ENCODE measurements at regions not wholly inside any gene's neighbourhood (a gene's known extent, or its start where the extent isn't known, plus 50 kb on each side); places are given as distances from the start of the nearest gene placed in this dataset.
"Not testable (repeated sequence)": the region's sequence is repeated elsewhere in the genome, so short reads cannot be mapped to it uniquely, and the experiment has no call there.

DNA sequence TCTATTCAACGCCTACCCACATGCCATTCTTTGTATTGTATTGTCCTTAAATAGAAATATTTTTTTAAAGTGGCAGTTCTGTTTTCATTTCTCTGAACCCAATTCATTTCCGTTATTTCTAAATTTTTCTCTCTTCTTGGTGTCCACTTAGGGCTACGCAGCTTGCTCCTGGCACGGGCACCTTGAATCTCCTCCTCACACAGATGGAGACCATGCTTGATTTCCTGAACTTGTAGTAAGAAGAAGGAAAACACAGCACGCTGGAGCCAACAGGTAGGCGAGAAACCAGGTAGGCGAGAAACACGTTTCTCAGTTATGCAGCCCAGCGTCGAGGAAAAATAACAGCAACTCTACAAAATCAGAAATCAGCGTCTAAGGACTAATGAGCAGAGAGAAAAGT is 428.9 kb downstream of the STK39 start:
- TF ChIP-seq, protein P1, sequence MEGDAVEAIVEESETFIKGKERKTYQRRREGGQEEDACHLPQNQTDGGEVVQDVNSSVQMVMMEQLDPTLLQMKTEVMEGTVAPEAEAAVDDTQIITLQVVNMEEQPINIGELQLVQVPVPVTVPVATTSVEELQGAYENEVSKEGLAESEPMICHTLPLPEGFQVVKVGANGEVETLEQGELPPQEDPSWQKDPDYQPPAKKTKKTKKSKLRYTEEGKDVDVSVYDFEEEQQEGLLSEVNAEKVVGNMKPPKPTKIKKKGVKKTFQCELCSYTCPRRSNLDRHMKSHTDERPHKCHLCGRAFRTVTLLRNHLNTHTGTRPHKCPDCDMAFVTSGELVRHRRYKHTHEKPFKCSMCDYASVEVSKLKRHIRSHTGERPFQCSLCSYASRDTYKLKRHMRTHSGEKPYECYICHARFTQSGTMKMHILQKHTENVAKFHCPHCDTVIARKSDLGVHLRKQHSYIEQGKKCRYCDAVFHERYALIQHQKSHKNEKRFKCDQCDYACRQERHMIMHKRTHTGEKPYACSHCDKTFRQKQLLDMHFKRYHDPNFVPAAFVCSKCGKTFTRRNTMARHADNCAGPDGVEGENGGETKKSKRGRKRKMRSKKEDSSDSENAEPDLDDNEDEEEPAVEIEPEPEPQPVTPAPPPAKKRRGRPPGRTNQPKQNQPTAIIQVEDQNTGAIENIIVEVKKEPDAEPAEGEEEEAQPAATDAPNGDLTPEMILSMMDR (conservative IDR thresholded peaks at IDR 0.05; ENCODE audit: low read length) = no peak
- DNase-seq (ENCODE audit: low read depth) = no peak
- H3K4me3 ChIP-seq (ENCODE audit: low read length) = no peak overlapping the region

DNA sequence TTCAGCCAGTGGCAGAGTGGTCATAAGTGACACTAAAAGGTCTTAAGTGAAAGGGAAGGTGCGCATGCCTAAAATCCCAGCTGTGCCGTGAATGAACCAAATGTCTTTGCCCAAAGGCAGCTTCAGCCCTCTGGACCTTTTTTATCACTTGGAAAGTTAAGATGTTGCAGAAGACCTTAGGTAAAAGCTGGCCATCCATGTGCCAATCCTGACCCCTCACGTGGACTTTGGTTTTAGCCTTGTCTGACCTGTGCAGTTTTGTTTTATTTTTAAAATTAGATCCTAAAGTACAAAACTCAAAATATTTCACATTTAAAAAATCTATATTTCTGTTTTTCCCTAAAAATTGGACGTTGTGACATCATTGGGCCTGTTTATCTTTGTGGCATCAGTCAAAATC is 429.5 kb downstream of the STK39 start:
- TF ChIP-seq, protein P1 (conservative IDR thresholded peaks at IDR 0.05; ENCODE audit: low read length) = no peak
- DNase-seq (ENCODE audit: low read depth) = no peak
- no peak overlapping the region for H3K4me3 ChIP-seq (ENCODE audit: low read length)

DNA sequence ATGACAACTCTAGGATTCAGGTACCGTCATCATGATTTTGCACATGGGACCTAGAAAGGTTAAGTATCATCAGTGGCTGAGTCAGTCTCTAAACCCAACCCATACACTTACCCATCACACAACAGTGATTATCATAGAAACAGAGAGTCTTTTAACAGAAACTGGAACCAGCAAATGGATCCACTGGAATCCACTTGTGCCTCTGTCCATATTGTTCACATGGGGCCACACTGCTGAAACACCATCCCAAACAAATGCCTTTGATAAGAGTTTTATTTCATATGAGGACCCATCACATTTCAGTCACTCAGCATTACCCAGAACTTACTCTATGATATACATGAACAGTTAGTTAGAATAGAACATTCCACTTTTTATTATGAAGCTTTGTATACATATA is 430.0 kb downstream of the STK39 start:
- H3K4me3 ChIP-seq (ENCODE audit: low read length) = no peak overlapping the region
- TF ChIP-seq, protein P1 (conservative IDR thresholded peaks at IDR 0.05; ENCODE audit: low read length) = no peak
- DNase-seq (ENCODE audit: low read depth) = no peak

DNA sequence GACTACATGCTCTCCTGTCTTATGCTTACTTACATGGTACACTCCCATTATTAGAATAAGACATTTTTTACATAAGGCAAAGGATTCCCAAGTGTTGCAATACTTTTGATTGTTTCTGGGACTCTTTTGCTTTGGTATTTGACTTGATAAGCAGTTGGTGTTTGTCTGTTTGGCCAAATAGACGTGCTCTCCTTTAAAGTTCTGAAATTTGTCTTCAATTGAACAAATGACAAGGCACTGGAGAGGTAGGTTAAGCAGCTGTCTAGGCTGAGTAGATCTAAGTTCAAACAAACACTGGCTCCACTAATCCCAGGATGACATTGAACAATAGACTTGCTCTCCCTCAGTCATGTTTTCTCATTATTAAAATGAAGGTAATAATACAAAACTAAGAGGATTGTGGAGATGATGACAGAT is 430.5 kb downstream of the STK39 start:
- no peak overlapping the region for H3K4me3 ChIP-seq (ENCODE audit: low read length)
- TF ChIP-seq, protein P1 (conservative IDR thresholded peaks at IDR 0.05; ENCODE audit: low read length) = no peak
- DNase-seq (ENCODE audit: low read depth) = no peak

DNA sequence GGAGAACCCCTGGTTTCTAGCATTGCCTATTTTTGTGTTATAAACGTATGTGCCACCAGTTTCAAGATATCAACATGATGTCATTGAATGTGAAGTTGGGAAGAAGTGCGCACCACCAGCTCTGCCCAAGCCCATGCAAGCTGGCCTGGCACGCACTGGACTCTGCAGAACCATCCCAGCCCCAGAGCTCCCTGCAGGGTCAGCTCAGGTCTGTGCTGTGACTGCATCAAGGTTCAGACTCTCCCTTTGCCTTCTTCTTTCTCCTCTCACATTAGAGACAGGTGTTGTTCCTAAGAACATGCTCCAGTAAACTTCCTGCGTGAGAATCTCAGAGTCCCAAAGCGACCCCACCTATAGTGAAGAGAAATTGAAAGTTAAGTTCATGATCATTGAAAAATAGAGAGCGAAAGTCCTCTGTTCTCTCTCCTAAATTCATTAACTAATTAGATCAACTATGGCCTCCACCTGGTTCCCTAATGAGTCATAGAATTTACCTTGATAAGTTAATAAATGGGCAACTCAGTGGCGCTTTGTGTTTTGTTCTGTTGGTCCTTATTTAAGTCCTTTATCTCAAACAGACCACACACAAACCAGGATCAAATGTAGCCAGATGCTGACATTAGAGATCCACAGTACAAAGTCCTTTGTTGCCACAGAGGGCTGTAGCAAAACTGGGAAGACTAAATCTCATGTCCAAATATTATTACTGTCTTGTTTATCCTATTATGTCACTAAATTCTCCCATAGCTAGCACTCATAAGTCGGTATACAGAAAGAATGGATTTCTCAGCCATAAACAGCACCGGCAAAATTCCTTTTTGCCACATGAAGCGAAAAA is 432.3 kb downstream of the STK39 start:
- DNase-seq (ENCODE audit: low read depth) = no peak
- TF ChIP-seq, protein P1 (conservative IDR thresholded peaks at IDR 0.05; ENCODE audit: low read length) = no peak
- no peak overlapping the region for H3K4me3 ChIP-seq (ENCODE audit: low read length)

DNA sequence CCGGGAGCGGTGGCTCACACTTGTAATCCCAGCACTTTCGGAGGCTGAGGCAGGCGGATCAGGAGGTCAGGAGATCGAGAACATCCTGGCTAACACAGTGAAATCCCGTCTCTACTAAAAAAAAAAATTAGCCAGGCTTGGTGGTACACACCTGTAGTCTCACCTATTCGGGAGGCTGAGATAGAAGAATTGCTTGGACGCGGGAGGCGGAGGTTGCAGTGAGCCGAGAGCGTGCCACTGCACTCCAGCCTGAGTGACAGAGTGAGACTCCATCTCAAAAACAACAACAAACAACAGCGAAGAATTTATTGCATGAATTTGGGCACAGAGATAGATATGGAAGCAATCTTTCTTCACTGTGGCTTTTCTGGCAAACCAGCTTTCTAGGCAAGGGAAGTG is 432.9 kb downstream of the STK39 start:
- not testable (repeated sequence) for DNase-seq (ENCODE audit: low read depth); H3K4me3 ChIP-seq (ENCODE audit: low read length)

DNA sequence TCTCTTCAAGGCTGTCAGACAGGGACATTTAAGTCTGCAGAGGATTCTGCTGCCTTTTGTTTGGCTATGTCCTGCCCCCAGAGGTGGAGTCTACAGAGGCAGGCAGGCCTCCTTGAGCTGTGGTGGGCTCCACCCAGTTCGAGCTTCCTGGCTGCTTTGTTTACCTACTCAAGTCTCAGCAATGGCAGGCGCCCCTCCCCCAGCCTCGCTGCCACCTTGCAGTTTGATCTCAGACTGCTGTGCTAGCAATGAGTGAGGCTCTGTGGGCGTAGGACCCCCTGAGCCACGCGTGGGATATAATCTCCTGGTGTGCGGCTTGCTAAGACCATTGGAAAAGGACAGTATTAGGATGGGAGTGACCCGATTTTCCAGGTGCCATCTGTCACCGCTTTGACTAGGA is 437.6 kb downstream of the STK39 start:
- not testable (repeated sequence) for H3K4me3 ChIP-seq (ENCODE audit: low read length); DNase-seq (ENCODE audit: low read depth)

DNA sequence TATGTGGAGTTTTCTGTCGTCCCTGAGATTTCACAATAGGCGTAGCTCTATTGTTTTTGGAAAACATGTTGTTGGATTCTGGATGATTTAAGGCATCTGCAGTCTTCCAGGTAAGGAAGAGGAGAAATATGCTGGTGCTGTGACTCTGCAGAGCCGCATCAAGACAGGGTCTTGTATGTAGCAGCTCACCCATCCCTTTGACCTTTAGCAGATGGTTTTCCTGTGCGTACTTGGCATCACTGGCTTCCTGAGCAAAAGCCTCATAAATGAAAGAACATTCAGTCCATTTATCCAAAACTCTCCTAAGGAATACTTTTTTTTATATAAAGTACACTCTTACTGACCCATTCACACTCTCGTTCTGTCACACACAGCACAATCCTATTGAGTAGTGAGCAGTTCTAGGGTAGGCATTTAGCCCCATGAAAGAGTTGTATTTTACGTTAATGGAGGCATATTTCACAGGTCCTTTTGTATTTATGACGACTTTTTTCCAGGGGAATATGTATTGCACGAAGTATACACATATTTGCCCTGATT is 443.9 kb downstream of the STK39 start:
- DNase-seq (ENCODE audit: low read depth) = no peak
- TF ChIP-seq, protein P1 (conservative IDR thresholded peaks at IDR 0.05; ENCODE audit: low read length) = no peak
- H3K4me3 ChIP-seq (ENCODE audit: low read length) = no peak overlapping the region

Measured in AG10803 (cell line).